ENCODE measurements at regions not wholly inside any gene's neighbourhood (a gene's known extent, or its start where the extent isn't known, plus 50 kb on each side); places are given as distances from the start of the nearest gene placed in this dataset.

- H3K9me3 Mint-ChIP-seq: no peaks in the 10 kb centered on the region
- H3K36me3 Mint-ChIP-seq: no peaks in the 10 kb centered on the region
- no peak overlapping the region for H3K4me3 Mint-ChIP-seq
- no peaks in the 10 kb centered on the region for H3K27me3 Mint-ChIP-seq
- no peak overlapping the region for H3K27ac Mint-ChIP-seq
- no peaks in the 10 kb centered on the region for H3K4me1 Mint-ChIP-seq
Measured at GRCh38 chr1:68975212-68975933, 478.5 kb upstream of the DEPDC1 start.

- H3K36me3 Mint-ChIP-seq: no peaks in the 10 kb centered on the region
- no peak overlapping the region for H3K27ac Mint-ChIP-seq
- no peaks in the 10 kb centered on the region for H3K27me3 Mint-ChIP-seq
- no peak overlapping the region for H3K4me3 Mint-ChIP-seq
- no peaks in the 10 kb centered on the region for H3K9me3 Mint-ChIP-seq
- H3K4me1 Mint-ChIP-seq: no peaks in the 10 kb centered on the region
Measured at GRCh38 chr1:68976916-68977610, 480.2 kb upstream of the DEPDC1 start.

DNA sequence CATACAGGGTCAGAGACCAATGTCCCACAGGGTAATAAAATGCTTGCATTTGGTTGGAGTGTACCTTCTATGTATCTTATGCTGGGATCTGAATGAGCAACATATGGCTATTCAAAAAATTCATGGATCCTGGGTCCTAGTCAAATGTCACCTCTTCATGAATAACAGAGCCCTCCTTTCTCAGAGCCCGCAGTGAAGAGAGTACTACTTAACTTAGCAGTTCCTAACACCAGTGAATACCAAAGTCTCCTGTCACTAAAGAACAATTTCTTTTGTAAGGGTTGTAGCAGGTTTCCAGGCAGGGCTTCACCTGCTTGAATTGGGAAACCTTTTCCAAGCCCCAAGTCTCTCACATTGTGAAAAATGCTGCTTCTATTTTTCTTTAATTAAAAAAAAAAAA is 483.0 kb upstream of the DEPDC1 start:
- Mint-ChIP-seq H3K36me3 (no peaks in the 10 kb centered on the region), H3K9me3 (no peaks in the 10 kb centered on the region), H3K27ac (no peak overlapping the region), H3K27me3 (no peaks in the 10 kb centered on the region), H3K4me3 (no peak overlapping the region), H3K4me1 (no peaks in the 10 kb centered on the region)

DNA sequence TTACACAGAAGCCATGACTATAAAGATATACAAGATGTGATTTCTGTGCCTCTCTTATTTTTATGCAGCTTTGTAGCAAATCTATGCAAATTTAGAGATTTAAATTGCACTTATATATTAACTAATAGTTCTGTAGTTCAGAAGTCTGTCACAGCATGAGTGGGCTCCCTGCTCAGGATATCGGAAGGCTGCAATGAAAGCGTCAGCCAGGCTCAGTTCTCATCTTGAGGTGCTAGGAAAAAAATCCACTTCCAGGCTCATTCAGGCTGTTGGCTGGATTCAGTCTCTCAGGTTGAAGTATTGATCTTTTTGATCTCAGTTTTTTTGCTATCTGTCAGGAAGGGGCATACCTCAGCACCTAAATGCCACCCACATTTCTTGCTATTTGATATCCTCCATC is 487.4 kb upstream of the DEPDC1 start:
- H3K4me3 Mint-ChIP-seq: no peak overlapping the region
- peaks cover 6% of the 10 kb centered on the region for H3K9me3 Mint-ChIP-seq
- H3K27me3 Mint-ChIP-seq: no peaks in the 10 kb centered on the region
- H3K27ac Mint-ChIP-seq: no peak overlapping the region
- no peaks in the 10 kb centered on the region for H3K36me3 Mint-ChIP-seq
- H3K4me1 Mint-ChIP-seq: no peaks in the 10 kb centered on the region

GRCh38 chr1:68994096-68994495 is 497.2 kb upstream of the DEPDC1 start:
- Mint-ChIP-seq H3K36me3 (peaks cover 2% of the 10 kb centered on the region), H3K9me3 (peaks cover 9% of the 10 kb centered on the region), H3K4me1 (no peaks in the 10 kb centered on the region), H3K27ac (no peak overlapping the region), H3K27me3 (no peaks in the 10 kb centered on the region), H3K4me3 (no peak overlapping the region)

DNA sequence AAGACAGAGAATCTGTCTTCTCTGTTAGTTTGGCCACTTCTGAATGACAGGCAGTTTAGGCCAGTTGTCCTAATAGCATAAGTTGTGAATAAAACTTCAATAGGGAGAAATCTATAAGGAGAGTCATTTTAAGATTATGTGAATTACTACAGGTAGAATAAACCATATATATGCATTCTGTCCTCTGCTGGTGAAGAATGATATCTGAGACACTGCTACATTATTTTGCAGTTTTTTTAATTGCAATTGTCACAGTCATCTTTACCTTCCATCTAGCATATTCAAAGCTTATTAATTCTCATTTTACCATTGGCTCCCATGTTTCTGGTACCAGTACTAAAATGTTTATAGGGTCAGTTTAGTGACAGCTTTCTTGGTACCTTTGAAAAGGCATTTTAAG is 519.6 kb upstream of the DEPDC1 start:
- no peaks in the 10 kb centered on the region for H3K27me3 Mint-ChIP-seq
- H3K4me3 Mint-ChIP-seq: no peak overlapping the region
- H3K4me1 Mint-ChIP-seq: no peaks in the 10 kb centered on the region
- H3K36me3 Mint-ChIP-seq: no peaks in the 10 kb centered on the region
- H3K27ac Mint-ChIP-seq: no peak overlapping the region
- H3K9me3 Mint-ChIP-seq: peaks cover 7% of the 10 kb centered on the region

DNA sequence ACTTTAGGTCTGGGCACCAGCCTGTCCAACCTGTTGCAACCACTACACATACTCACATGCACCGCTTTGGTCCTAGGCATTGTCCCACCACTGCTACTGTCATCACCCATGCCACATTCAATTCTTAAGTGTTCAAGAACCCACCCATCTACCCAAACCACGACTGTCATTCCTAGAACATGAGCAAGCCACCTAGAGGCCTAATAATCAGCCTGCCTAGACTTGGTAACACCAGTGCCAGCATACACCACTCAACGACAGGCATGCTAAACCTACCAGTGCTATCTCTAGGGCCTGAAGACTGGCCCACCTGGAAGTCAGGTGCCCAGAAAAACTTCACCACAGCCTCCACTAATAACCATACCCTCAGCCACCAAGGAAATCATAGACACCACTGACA is 532.8 kb upstream of the DEPDC1 start:
- no peak overlapping the region for H3K4me3 Mint-ChIP-seq
- H3K27ac Mint-ChIP-seq: no peak overlapping the region
- no peaks in the 10 kb centered on the region for H3K4me1 Mint-ChIP-seq
- H3K27me3 Mint-ChIP-seq: no peaks in the 10 kb centered on the region
- H3K36me3 Mint-ChIP-seq: peaks cover 1% of the 10 kb centered on the region
- H3K9me3 Mint-ChIP-seq: peaks cover 10% of the 10 kb centered on the region

- no peaks in the 10 kb centered on the region for H3K27me3 Mint-ChIP-seq
- H3K36me3 Mint-ChIP-seq: no peaks in the 10 kb centered on the region
- no peak overlapping the region for H3K27ac Mint-ChIP-seq
- H3K4me3 Mint-ChIP-seq: no peak overlapping the region
- H3K4me1 Mint-ChIP-seq: no peaks in the 10 kb centered on the region
- H3K9me3 Mint-ChIP-seq: peaks cover 20% of the 10 kb centered on the region
Measured at GRCh38 chr1:69038379-69038778, 529.3 kb upstream of the LRRC7 start.

DNA sequence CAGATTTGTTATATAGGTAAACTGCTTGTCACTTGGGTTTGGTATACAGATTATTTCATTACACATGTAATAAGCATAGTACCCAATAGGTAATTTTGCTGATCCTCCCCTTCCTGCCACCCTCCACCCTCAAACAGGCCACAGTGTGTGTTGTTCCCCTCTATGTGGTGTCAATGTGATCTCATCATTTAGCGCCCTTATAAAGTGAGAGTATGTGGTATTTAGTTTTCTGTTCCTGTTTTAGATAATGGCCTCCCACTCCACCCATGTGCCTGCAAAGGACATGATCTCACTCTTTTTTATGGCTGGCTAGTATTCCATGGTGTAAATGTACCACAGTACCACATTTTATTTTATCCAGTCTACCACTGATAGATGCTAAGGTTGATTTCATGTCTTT is 522.1 kb upstream of the LRRC7 start:
- no peaks in the 10 kb centered on the region for H3K36me3 Mint-ChIP-seq
- H3K4me3 Mint-ChIP-seq: no peak overlapping the region
- peaks cover 4% of the 10 kb centered on the region for H3K9me3 Mint-ChIP-seq
- H3K4me1 Mint-ChIP-seq: no peaks in the 10 kb centered on the region
- H3K27me3 Mint-ChIP-seq: no peaks in the 10 kb centered on the region
- no peak overlapping the region for H3K27ac Mint-ChIP-seq

- no peaks in the 10 kb centered on the region for H3K4me1 Mint-ChIP-seq
- no peaks in the 10 kb centered on the region for H3K27me3 Mint-ChIP-seq
- H3K9me3 Mint-ChIP-seq: no peaks in the 10 kb centered on the region
- H3K36me3 Mint-ChIP-seq: no peaks in the 10 kb centered on the region
- no peak overlapping the region for H3K4me3 Mint-ChIP-seq
- H3K27ac Mint-ChIP-seq: no peak overlapping the region
Measured at GRCh38 chr1:69055194-69055593, 512.5 kb upstream of the LRRC7 start.

DNA sequence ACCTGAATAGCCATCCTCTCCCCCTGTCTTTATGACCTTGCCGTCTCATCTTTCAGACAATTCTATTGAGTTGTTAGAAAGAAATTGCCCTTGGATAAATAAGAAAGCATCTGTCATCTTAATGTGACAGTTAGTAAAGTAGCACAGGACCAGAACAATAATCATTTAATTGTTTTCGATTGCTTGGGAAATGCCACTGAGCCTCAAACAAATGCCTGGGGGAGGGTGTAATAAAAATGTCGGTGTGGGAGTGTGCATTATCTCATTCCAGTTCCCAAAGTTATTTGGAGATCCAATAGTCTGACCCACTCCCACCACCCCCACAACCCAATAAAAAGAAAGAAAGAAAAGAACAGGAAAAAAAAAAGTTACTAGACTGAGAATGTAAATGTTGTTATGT is 509.3 kb upstream of the LRRC7 start:
- Mint-ChIP-seq H3K36me3 (no peaks in the 10 kb centered on the region), H3K27ac (no peak overlapping the region), H3K27me3 (no peaks in the 10 kb centered on the region), H3K4me3 (no peak overlapping the region), H3K9me3 (no peaks in the 10 kb centered on the region), H3K4me1 (no peaks in the 10 kb centered on the region)

DNA sequence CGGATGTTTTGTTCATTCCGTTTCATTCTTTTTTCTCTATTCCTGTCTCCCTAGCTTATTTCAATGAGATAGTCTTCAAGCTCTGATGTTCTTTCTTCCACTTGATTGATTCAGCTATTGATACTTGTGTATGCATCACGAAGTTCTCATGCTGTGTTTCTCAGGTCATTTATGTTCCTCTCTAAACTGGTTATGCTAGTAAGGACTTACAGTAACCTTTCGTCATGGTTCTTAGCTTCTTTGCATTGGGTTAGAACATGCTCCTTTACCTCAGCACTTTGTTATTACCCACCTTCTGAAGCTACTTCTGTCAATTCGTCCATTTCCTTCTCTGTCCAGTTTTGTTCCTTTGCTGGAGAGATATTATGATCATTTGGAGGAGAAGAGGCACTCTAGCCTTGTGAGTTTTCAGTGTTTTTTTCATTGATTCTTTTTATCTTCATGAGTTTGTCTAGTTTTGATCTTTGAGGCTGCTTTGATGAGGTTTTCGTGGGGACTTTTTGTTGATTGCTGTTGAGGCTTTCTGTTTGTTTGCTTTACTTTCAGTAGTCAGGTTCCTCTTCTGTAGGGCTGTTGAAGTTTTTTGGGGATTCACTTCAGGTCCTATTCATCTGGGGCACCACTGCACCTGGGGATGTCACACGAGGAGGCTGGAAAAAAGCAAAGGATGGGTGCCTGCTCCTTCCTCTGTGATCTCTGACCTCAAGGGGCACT is 496.9 kb upstream of the LRRC7 start:
- H3K4me1 Mint-ChIP-seq: no peaks in the 10 kb centered on the region
- H3K4me3 Mint-ChIP-seq: no peak overlapping the region
- peaks cover 7% of the 10 kb centered on the region for H3K9me3 Mint-ChIP-seq
- H3K27me3 Mint-ChIP-seq: no peaks in the 10 kb centered on the region
- no peak overlapping the region for H3K27ac Mint-ChIP-seq
- no peaks in the 10 kb centered on the region for H3K36me3 Mint-ChIP-seq

GRCh38 chr1:69073176-69073575 is 494.5 kb upstream of the LRRC7 start:
- H3K4me3 Mint-ChIP-seq: no peak overlapping the region
- H3K36me3 Mint-ChIP-seq: no peaks in the 10 kb centered on the region
- H3K9me3 Mint-ChIP-seq: peaks cover 7% of the 10 kb centered on the region
- H3K27ac Mint-ChIP-seq: no peak overlapping the region
- no peaks in the 10 kb centered on the region for H3K4me1 Mint-ChIP-seq
- H3K27me3 Mint-ChIP-seq: no peaks in the 10 kb centered on the region

DNA sequence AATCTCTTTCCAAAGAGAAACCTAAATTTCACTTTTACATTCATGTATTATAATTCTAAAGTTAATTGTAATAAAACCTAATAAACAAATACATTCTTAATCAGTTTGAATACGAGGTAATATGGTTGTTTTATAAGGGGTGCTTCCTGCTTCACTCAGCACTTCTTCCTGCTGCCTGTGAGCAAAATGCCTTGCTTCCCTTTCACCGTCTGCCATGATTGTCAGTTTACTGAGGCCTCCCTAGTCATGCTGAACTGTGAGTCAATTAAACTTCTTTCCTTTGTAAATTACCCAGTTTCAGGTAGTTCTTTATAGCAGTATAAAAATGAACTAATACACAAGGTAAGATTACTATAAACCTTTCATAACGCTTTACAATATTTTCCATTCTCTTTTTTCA is 491.1 kb upstream of the LRRC7 start:
- H3K27ac Mint-ChIP-seq: no peak overlapping the region
- no peaks in the 10 kb centered on the region for H3K36me3 Mint-ChIP-seq
- peaks cover 6% of the 10 kb centered on the region for H3K9me3 Mint-ChIP-seq
- H3K27me3 Mint-ChIP-seq: no peaks in the 10 kb centered on the region
- no peak overlapping the region for H3K4me3 Mint-ChIP-seq
- H3K4me1 Mint-ChIP-seq: no peaks in the 10 kb centered on the region

- H3K4me3 Mint-ChIP-seq: no peak overlapping the region
- H3K4me1 Mint-ChIP-seq: no peaks in the 10 kb centered on the region
- no peaks in the 10 kb centered on the region for H3K27me3 Mint-ChIP-seq
- H3K36me3 Mint-ChIP-seq: no peaks in the 10 kb centered on the region
- H3K27ac Mint-ChIP-seq: no peak overlapping the region
- peaks cover 6% of the 10 kb centered on the region for H3K9me3 Mint-ChIP-seq
Measured at GRCh38 chr1:69077198-69077597, 490.5 kb upstream of the LRRC7 start.

DNA sequence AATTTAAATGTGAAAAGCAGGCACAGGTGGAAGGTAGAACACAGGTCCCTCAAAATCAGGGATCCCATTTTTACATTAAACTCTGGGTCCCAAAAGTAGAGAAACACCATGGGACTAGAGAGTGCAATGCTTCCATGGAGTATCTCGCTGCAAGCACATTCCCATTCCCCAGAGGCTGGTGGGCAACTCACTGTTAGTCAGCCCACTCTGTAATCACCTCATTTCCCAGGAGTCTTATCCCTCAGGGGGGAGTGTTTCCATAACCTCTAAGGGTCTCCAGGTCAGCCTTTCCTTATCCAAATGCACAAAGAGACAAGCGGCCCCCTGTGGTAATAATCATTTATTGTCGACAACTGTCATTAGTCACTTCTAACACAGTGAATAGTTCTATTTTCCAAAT is 490.1 kb upstream of the LRRC7 start:
- no peak overlapping the region for H3K4me3 Mint-ChIP-seq
- peaks cover 6% of the 10 kb centered on the region for H3K9me3 Mint-ChIP-seq
- H3K27me3 Mint-ChIP-seq: no peaks in the 10 kb centered on the region
- H3K27ac Mint-ChIP-seq: no peak overlapping the region
- H3K36me3 Mint-ChIP-seq: no peaks in the 10 kb centered on the region
- no peaks in the 10 kb centered on the region for H3K4me1 Mint-ChIP-seq

Data from activated naive CD4-positive, alpha-beta T cell treated with anti-CD3 and anti-CD28 coated beads, Interleukin-2, amount 50 U/mL, for 24 hours (primary cell).